Right lobe of liver (tissue), 6 donors: ENCODE measurements at regions not wholly inside any gene's neighbourhood (a gene's known extent, or its start where the extent isn't known, plus 50 kb on each side); places are given as distances from the start of the nearest gene placed in this dataset.

Source experiments
- ATAC-seq, 4 donors: fragments of 200-7000 bp; cut with Tn5 transposase; one replicate each; pipeline ENCODE4 v1.9.1; 2020; ENCODE audit warnings: mild to moderate bottlenecking in 4 of 4, moderate library complexity in 4 of 4
- DNase-seq, 3 donors: peaks; one replicate each; pipeline ENCODE4 v3.0.0-alpha.2; 2020
- H3K27ac ChIP-seq, 3 donors: fragments of 200-600 bp; one replicate each; pipeline ENCODE4 v1.8.0; 2022
- H3K27me3 ChIP-seq, 2 donors: fragments of 200-600 bp; one replicate each; pipeline ENCODE4 v1.8.0; 2022
- H3K36me3 ChIP-seq, 4 donors: fragments of 200-600 bp; sonication (generic) in 1 of 4; one replicate each; pipeline versions ENCODE4 v1.5.1 to v1.8.0; 2017 to 2022; ENCODE audit warnings: control low read depth in 1 of 4
- H3K4me1 ChIP-seq, 4 donors: fragments of 200-600 bp; sonication (generic) in 1 of 4; one replicate each; pipeline versions ENCODE4 v1.5.1 to v1.8.0; 2017 to 2022; ENCODE audit warnings: control low read depth in 1 of 4
- H3K4me3 ChIP-seq, 3 donors: fragments of 200-600 bp; one replicate each; pipeline ENCODE4 v1.8.0; 2022
- H3K9me3 ChIP-seq, 4 donors: fragments of 200-600 bp; sonication (generic) in 1 of 4; one replicate each; pipeline versions ENCODE4 v1.5.1 to v1.8.0; 2017 to 2022; ENCODE audit warnings: control low read depth in 1 of 4
- CTCF ChIP-seq, 4 donors: fragments of 200-600 bp in 3 of 4; fragments of 450-650 bp in 1 of 4; IDR thresholded peaks; one replicate each; pipeline versions ENCODE4 v1.5.1 to v1.8.0; 2016 to 2022; ENCODE audit warnings: antibody characterized with exemption in 4 of 4, mild to moderate bottlenecking in 2 of 4
- POLR2A ChIP-seq: fragments of 450-650 bp; IDR thresholded peaks from one replicate; pipeline ENCODE4 v1.6.1; 2017; ENCODE audit warnings: antibody characterized with exemption, mild to moderate bottlenecking
- WGBS: methylation state at CpG from one replicate; pipeline ENCODE4 v1.1.6; 2018; ENCODE audit warnings: low coverage, low lambda C conversion rate; ENCODE audit not compliant: insufficient coverage; ENCODE audit errors: missing lambda C conversion rate; 5-methylcytosine and 5-hydroxymethylcytosine counted together
- intact Hi-C, 2 donors: fragments of 100-400 bp; cut with DNase I; formaldehyde crosslinking; loops; one replicate each; pipeline versions ENCODE4 v1.11.2 to v1.14.1; 2022
- donor health status: DM: no; HTN: yes; CAD: no.
- donor health status: DM: no; HTN: no; CAD: no.
- donor health status: DM: no; HTN: no; CAD: no.
- donor health status: DM: no; HTN: yes; CAD: no.
- donor health status: DM: no; HTN: yes; CAD: no.

DNA sequence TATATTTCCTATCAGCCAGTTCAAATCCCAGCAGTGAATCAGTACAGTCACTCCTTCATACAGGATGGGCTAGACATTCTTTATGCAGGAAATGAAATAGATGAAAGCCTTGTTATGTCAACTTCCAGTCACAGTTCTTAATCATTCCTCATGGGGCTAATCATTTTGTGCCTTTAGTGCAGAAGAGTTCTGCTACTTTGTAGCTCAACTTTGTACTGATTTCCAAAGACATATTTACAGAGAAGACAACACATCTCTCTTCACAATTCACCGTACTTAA, 593.9 kb upstream of the NETO1 start:
- H3K27ac ChIP-seq = no peak overlapping the region
- DNase-seq = no peak
- WGBS = 59% methylated on average over 1 of the region's 1 CpG

DNA sequence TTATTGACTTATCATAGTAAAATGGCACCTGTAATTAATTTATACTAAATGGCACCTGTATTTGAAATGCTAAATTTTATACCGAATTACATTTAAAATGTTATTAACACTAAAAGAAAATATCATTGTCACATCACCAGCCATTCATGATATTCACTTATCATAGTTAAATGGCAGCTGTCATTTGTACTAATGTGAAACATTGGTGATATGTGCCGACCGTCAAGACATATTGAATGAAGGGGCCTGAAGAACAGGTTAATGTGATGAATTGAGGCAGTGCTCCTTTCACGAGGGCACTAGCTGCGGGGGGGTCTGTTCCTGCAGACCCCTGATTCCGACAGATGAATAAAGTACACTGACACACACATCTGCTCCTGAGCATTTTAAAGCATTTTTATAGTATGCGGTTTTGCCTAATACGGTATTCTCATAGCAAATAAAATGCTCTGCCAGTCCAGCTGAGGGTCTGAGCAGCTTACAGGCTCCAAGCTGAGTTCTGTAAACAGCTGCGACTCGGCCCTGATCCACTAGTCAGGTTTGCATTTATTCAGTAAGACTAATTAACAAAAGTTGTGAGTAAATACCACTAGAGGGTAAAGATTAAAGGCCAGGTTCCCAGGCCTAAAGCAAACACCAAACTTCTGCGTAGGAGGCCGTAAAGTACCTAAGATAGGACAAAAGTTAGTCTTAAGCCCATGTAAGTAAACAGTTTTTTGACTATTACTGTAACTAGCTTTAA, 593.4 kb upstream of the NETO1 start:
- ATAC-seq = peak; percentile 67 to 81 (median 76)
- TF ChIP-seq POLR2A = no peak
- TF ChIP-seq CTCF (IDR thresholded peaks at IDR 0.05) = no peak
- H3K9me3 ChIP-seq = no peaks in the 10 kb centered on the region
- H3K36me3 ChIP-seq = no peaks in the 10 kb centered on the region
- no peaks in the 10 kb centered on the region for H3K4me1 ChIP-seq
- intact Hi-C loops = no loop called here
- DNase-seq = peak in 1 of 3 donors; percentile 22
- H3K27ac ChIP-seq = no peak overlapping the region
- no peaks in the 10 kb centered on the region for H3K27me3 ChIP-seq
- 49% methylated on average over 12 of the region's 12 CpGs for WGBS
- H3K4me3 ChIP-seq = no peak overlapping the region

More for the DNA sequence above, 593.9 kb upstream of the NETO1 start:
- no peak for ATAC-seq
- no peaks in the 10 kb centered on the region for H3K36me3 ChIP-seq
- H3K4me3 ChIP-seq = no peak overlapping the region
- intact Hi-C loops = no loop called here
- no peaks in the 10 kb centered on the region for H3K4me1 ChIP-seq
- H3K27me3 ChIP-seq = no peaks in the 10 kb centered on the region
- TF ChIP-seq POLR2A = no peak
- no peak for TF ChIP-seq CTCF (IDR thresholded peaks at IDR 0.05)
- no peaks in the 10 kb centered on the region for H3K9me3 ChIP-seq

DNA sequence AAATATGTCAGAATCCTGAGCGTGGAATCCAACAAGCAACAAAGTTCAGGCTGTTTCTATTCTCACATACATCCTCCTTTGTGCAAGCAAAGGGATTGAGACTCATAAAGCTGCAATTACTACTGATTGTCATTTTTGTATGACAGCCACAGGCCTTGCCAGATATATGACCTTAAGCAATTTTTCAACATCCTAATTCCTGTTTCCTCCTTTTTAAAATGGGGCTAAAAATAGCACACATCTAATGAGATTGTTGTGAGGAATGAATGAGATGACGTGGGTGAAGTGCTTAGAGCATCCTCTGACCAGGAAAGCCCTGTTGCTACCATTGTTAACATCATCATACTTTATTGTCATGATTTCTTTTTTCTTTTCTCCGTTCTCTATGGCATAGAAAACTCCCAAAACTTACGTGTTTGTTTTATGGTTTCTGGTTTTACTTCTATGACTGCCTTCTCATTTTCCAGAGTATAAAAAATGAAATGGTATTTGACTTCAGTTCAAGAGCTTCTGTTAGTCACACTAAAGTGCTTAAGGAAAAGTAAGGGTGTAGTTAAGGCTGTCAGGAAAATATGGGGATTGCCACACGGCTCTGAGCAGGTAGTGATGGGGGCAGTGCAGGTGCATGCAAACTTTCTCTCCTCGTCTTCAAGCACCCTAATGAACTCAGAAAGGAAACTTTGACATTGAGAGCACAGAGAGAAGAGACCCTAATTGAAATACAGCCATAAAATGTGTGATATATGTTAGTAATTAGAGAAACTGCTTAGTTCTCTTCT, 590.6 kb upstream of the NETO1 start:
- no peak overlapping the region for H3K27ac ChIP-seq
- intact Hi-C loops = no loop called here
- ATAC-seq = no peak
- no peak for DNase-seq
- H3K9me3 ChIP-seq = no peaks in the 10 kb centered on the region
- no peak for TF ChIP-seq CTCF (IDR thresholded peaks at IDR 0.05)
- TF ChIP-seq POLR2A = no peak
- H3K4me3 ChIP-seq = no peak overlapping the region
- 48% methylated on average over 6 of the region's 6 CpGs for WGBS
- H3K36me3 ChIP-seq = no peaks in the 10 kb centered on the region
- H3K27me3 ChIP-seq = no peaks in the 10 kb centered on the region
- H3K4me1 ChIP-seq = no peaks in the 10 kb centered on the region

- TF ChIP-seq POLR2A (no peak), CTCF (IDR thresholded peaks at IDR 0.05) (no peak)
- WGBS = 53% methylated on average over 3 of the region's 3 CpGs
- intact Hi-C loops = no loop called here
- ATAC-seq (no peak), DNase-seq (no peak)
- H3K4me3 ChIP-seq = no peak overlapping the region
- H3K27me3 ChIP-seq = no peaks in the 10 kb centered on the region
- H3K9me3 ChIP-seq = no peaks in the 10 kb centered on the region
- H3K36me3 ChIP-seq = no peaks in the 10 kb centered on the region
- no peaks in the 10 kb centered on the region for H3K4me1 ChIP-seq
- H3K27ac ChIP-seq = no peak overlapping the region
Observed at GRCh38 chr18:73456643-73457042, 588.9 kb upstream of the NETO1 start.
